Mucosa of rectum (tissue), 2 donors: ENCODE measurements at regions not wholly inside any gene's neighbourhood (a gene's known extent, or its start where the extent isn't known, plus 50 kb on each side); places are given as distances from the start of the nearest gene placed in this dataset.
"Not testable (repeated sequence)": the region's sequence is repeated elsewhere in the genome, so short reads cannot be mapped to it uniquely, and the experiment has no call there.

Experiments
- H3K27ac ChIP-seq, 2 donors: one replicate each; pipeline ENCODE4 v1.7.0; 2013; ENCODE audit warnings: inconsistent platforms in 2 of 2, low read depth in 2 of 2, low read length in 2 of 2
- H3K27me3 ChIP-seq, 2 donors: one replicate each; pipeline ENCODE4 v1.7.0; 2013; ENCODE audit warnings: low read length in 2 of 2; ENCODE audit not compliant: control insufficient read depth in 2 of 2, insufficient read depth in 2 of 2
- H3K36me3 ChIP-seq, 2 donors: one replicate each; pipeline ENCODE4 v1.7.0; 2013; ENCODE audit warnings: low read length in 2 of 2; ENCODE audit not compliant: control insufficient read depth in 2 of 2, insufficient read depth in 2 of 2
- H3K4me1 ChIP-seq, 2 donors: one replicate each; pipeline ENCODE4 v1.7.0; 2013; ENCODE audit warnings: low read length in 2 of 2, mild to moderate bottlenecking in 1 of 2; ENCODE audit not compliant: control insufficient read depth in 2 of 2, insufficient read depth in 2 of 2
- H3K4me3 ChIP-seq, 2 donors: one replicate each; pipeline ENCODE4 v1.7.0; 2013; ENCODE audit warnings: low read length in 2 of 2
- H3K9ac ChIP-seq, 2 donors: one replicate each; pipeline ENCODE4 v1.7.0; 2013; ENCODE audit warnings: low read length in 2 of 2, low read depth in 1 of 2, mild to moderate bottlenecking in 1 of 2
- H3K9me3 ChIP-seq, 2 donors: one replicate each; pipeline ENCODE4 v1.7.0; 2013; ENCODE audit warnings: low read length in 2 of 2; ENCODE audit not compliant: control insufficient read depth in 2 of 2
- donor health status: healthy.
- donor health status: Normal muscosa, but diverticular disease.

DNA sequence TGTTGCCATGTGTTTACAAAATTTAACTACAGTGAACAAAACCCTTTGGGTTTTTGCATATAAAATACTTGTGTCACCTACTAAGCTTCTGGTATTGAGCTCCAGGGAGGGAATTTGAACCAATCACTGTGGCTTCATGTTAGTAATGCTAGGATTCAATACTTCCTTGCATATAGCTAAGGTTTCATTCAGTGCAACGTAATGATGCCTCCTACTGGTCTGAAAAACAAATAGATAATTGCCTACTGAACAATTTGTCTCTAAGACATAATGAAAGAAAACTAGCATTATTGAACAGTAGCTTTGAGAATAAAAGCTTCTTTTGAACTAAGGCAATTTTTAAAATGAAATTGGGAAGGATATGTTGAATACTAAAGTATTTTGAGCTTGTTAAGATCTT, 244.4 kb downstream of the ZWINT start:
- H3K36me3 ChIP-seq: no peaks in the 10 kb centered on the region
- H3K27ac ChIP-seq: no peak overlapping the region
- no peaks in the 10 kb centered on the region for H3K27me3 ChIP-seq
- H3K4me3 ChIP-seq: no peak overlapping the region
- H3K4me1 ChIP-seq: no peaks in the 10 kb centered on the region
- H3K9ac ChIP-seq: no peak overlapping the region
- no peaks in the 10 kb centered on the region for H3K9me3 ChIP-seq

DNA sequence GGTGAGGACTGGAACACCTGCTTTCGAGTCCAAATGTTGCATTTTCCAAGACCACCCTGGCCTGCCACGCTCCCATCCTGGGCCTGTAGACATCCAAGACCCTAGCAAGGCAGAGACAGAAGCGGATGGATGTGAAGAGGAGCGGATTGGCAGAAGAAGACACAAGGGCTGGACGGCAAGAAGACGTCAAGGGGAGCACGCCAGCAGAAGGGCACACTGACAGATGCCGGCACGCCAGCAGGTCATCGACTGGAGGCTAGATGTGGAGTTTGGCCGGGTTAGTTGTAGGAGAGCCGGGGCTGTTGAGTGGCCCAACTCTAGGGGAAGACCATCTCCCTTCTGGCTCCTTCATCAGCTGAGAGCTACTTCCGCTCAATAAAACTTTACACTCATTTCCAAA, 251.6 kb downstream of the ZWINT start:
- no peaks in the 10 kb centered on the region for H3K36me3 ChIP-seq
- H3K4me3 ChIP-seq: no peak overlapping the region
- H3K4me1 ChIP-seq: no peaks in the 10 kb centered on the region
- no peaks in the 10 kb centered on the region for H3K27me3 ChIP-seq
- H3K27ac ChIP-seq: no peak overlapping the region
- no peaks in the 10 kb centered on the region for H3K9me3 ChIP-seq
- H3K9ac ChIP-seq: no peak overlapping the region

DNA sequence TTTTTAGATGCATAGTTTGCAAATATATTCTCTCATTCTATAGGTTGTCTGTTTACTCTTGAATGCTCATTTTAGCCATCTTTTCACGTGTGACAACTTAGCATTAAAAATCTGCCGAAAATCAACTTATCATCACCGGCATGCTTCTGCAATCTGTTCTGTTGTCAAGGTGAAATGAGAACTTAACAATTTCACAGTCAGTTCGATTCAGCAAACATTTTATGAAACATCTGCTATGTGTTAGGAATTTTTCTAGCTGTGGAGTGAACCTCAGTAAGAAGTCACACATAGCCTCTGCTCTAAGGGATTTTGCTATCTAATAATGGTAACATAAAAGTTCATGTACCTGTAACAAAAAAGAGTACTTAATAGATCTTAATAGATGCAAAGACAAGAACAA, 256.1 kb downstream of the ZWINT start:
- no peaks in the 10 kb centered on the region for H3K9me3 ChIP-seq
- H3K27ac ChIP-seq: no peak overlapping the region
- H3K9ac ChIP-seq: no peak overlapping the region
- no peak overlapping the region for H3K4me3 ChIP-seq
- no peaks in the 10 kb centered on the region for H3K27me3 ChIP-seq
- no peaks in the 10 kb centered on the region for H3K36me3 ChIP-seq
- H3K4me1 ChIP-seq: no peaks in the 10 kb centered on the region

DNA sequence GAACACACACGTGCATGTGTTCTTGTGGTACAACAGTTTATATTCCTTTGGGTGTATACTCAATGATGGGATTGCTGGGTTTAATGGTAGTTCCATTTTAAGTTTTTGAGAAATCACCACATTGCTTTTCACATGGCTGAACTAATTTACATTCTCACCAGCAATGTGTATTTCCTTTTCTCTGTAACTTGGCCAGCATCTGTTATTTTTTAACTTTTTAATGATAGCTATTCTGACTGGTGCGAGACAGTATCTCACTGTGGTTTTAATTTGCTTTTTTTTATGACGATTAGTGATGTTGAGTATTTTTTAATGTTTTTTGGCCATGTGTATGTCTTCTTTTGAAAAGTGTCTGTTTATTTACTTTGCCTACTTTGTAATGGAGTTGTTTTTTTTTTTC, 256.6 kb downstream of the ZWINT start:
- Histone ChIP-seq H3K4me3 (no peak overlapping the region), H3K4me1 (no peaks in the 10 kb centered on the region), H3K27me3 (no peaks in the 10 kb centered on the region), H3K27ac (no peak overlapping the region), H3K36me3 (no peaks in the 10 kb centered on the region), H3K9me3 (no peaks in the 10 kb centered on the region), H3K9ac (no peak overlapping the region)

DNA sequence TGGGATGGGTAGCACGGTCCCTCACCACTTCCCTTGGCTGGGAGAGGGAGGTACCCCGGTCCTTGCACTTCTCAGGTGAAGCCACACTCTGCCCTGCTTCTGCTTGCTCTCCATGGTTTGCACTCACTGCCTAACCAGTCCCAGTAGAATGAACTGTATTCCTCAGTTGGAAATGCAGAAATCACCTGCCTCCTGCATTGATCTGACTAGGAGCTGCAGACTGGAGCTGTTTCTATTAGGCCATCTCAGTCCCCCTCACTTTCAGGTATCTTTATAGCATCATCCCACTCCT, 264.9 kb downstream of the ZWINT start:
- Histone ChIP-seq H3K9me3 (peaks cover 0 to under 1% of the 10 kb centered on the region in 2 donors), H3K27me3 (no peaks in the 10 kb centered on the region), H3K27ac (no peak overlapping the region), H3K4me3 (no peak overlapping the region), H3K9ac (no peak overlapping the region), H3K4me1 (no peaks in the 10 kb centered on the region), H3K36me3 (no peaks in the 10 kb centered on the region)

DNA sequence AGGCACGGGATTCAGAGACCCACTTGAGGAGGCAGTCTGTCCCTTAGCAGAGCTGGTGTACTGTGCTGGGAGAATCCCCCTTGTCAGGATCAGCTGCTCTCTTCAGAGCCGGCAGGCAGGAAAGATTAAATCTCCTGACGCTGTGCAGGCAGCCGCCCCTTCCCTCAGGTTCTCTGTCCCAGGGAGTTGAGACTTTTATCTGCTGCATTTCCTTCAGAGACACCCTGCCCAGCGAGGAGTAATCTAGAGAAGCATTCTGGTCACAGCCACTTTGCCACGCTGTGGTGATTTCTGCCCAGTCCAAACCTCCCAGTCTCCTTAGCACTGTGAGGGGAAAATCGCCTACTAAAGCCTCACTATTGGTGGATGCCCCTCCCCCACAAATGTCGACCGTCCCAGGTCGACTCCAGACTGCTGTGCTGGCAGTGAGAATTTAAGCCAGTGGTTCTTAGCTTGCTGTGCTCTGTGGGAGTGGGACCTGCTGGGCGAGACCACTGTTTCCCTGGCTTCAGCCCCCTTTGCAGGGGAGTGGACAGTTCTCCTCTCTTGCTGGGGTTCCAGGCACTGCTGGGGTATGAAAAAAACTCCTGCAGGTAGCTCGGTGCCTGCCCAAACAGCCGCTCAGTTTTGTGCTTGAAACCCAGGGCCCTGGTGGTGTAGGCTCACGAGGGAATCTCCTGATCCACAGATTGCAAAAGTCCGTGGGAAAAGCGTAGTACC, 265.4 kb downstream of the ZWINT start:
- Histone ChIP-seq H3K9me3 (peaks cover 0 to 3% of the 10 kb centered on the region in 2 donors), H3K27me3 (no peaks in the 10 kb centered on the region), H3K4me1 (no peaks in the 10 kb centered on the region), H3K9ac (no peak overlapping the region), H3K36me3 (no peaks in the 10 kb centered on the region), H3K4me3 (no peak overlapping the region), H3K27ac (no peak overlapping the region)

DNA sequence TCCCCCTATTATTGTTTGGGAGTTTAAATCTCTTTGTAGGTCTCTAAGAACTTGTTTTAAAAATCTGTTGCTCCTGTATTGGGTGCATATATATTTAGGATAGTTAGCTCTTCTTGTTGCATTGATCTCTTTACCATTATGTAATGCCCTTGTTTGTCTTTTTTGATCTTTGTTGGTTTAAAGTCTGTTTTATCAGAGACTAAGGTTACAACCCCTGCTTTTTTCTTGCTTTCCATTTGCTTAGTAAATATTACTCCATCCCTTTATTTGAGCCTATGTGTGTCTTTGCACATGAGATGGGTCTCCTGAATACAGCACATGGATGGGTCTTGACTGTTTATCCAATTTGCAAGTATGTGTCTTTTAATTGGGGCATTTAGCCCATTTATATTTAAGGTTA, 267.4 kb downstream of the ZWINT start:
- not testable (repeated sequence) for H3K36me3 ChIP-seq, H3K4me3 ChIP-seq, H3K27ac ChIP-seq, H3K9ac ChIP-seq, H3K27me3 ChIP-seq, H3K9me3 ChIP-seq, H3K4me1 ChIP-seq

DNA sequence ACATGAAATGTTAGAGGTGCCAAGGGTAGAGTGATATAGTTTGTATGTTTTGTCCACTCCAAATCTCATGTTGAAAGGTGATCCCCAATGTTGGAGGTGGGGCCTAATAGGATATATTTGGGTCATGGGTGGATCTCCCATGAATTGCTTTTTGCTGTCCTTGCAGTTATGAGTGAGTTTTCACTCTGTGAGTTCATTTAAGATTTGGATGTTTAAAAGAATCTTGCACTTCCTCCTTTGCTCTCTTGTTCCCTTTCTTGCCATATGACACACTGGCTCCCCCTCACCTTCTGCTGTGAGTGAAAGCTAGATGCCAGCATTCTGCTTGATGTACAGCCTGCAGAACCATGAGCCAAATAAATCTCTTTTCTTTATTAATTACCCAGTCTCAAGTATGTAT, 269.2 kb downstream of the ZWINT start:
- Histone ChIP-seq H3K4me1 (no peaks in the 10 kb centered on the region), H3K27me3 (no peaks in the 10 kb centered on the region), H3K9ac (no peak overlapping the region), H3K36me3 (no peaks in the 10 kb centered on the region), H3K4me3 (no peak overlapping the region), H3K27ac (no peak overlapping the region), H3K9me3 (peaks cover 0 to 3% of the 10 kb centered on the region in 2 donors)

DNA sequence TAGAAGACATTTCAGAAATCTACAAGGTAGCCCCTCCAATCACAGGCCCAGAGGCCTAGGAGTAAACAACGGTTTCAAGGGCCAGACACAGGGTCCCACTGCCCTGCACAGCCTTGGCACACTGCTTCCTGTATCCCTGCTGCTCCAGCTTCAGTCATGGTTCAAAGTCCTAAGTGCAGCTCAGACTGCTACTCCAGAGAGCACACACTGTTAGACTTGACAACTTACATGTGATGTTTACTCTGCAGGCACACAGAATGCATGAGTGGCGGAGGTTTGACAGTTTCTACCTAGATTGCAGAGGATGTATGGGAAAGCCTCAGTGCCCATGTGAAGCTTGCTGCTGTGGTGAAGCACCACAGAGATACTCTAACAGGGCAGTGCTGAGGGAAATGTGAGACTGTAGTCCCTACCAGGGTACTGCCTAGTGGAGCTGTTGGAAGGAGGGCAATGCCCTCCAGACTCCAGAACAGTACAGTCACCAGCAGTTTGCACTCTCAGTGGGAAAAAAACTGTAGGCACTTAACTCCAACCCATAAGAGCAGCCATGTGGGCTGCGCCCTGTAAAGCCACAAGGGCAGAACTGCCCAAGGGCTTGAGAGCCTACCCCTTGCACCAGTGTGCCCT, 270.0 kb downstream of the ZWINT start:
- Histone ChIP-seq H3K27ac (no peak overlapping the region), H3K27me3 (no peaks in the 10 kb centered on the region), H3K9ac (no peak overlapping the region), H3K9me3 (peaks cover 0 to 3% of the 10 kb centered on the region in 2 donors), H3K4me1 (no peaks in the 10 kb centered on the region), H3K36me3 (no peaks in the 10 kb centered on the region), H3K4me3 (no peak overlapping the region)

DNA sequence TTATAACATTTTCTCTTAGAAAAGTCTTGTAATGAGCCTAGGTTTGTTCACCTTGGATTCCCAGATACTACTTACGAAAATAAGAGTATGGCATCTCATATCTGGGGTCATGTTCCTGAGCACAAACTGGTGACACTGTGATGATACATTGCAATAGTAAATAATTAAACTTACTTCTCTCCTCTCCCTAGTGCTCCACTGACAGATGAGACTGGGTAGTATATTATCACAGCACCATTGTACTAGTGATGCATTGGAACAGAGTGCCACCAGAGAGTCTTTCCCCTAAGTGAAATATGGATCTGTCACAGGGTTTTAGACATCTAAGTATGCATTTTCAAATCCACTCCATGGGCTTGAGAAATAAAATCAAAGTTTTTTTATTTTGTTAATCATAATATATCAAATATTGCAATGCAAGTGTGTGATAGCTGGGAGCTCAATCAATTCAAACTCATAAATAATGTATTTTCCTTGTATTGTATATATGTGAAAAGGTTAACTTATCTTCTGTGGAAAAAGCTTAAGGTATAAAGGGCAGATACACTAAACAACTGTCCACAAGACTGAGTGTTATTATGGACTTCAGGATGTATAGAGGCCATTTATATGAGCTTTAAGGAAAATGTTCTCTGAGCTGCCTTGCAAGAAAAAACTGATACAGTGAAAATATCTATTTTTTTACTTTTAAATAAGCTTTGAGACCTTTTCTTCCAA, 275.5 kb downstream of the ZWINT start:
- no peak overlapping the region for H3K4me3 ChIP-seq
- H3K36me3 ChIP-seq: no peaks in the 10 kb centered on the region
- H3K9me3 ChIP-seq: no peaks in the 10 kb centered on the region
- no peaks in the 10 kb centered on the region for H3K4me1 ChIP-seq
- H3K27ac ChIP-seq: no peak overlapping the region
- no peaks in the 10 kb centered on the region for H3K27me3 ChIP-seq
- no peak overlapping the region for H3K9ac ChIP-seq
